WERI-Rb-1 (cell line): ENCODE measurements at regions not wholly inside any gene's neighbourhood (a gene's known extent, or its start where the extent isn't known, plus 50 kb on each side); places are given as distances from the start of the nearest gene placed in this dataset.

Experiments used
- DNase-seq: peaks from one replicate; pipeline ENCODE4 v3.0.0-alpha.2; 2020
- H3K27ac ChIP-seq: fragments of 250-450 bp; sonication (Bioruptor Pico); 2 replicates; pipeline ENCODE4 v1.5.1; 2020; ENCODE audit warnings: mild to moderate bottlenecking, moderate library complexity
- H3K27me3 ChIP-seq: fragments of 250-450 bp; sonication (Bioruptor Pico); 2 replicates; pipeline ENCODE4 v1.5.1; 2021; ENCODE audit warnings: mild to moderate bottlenecking, low read depth, moderate library complexity; ENCODE audit not compliant: insufficient read depth, severe bottlenecking
- H3K36me3 ChIP-seq: fragments of 250-450 bp; sonication (Bioruptor Pico); 2 replicates; pipeline ENCODE4 v1.5.1; 2020; ENCODE audit warnings: mild to moderate bottlenecking, moderate library complexity
- H3K4me3 ChIP-seq: 2 replicates; pipeline ENCODE4 v1.5.1; 2011; ENCODE audit warnings: low read depth, mild to moderate bottlenecking, control low read depth, low read length
- H3K9me3 ChIP-seq: fragments of 250-450 bp; sonication (Bioruptor Pico); 2 replicates; pipeline ENCODE4 v1.5.1; 2021; ENCODE audit warnings: mild to moderate bottlenecking, moderate library complexity; ENCODE audit not compliant: severe bottlenecking
- CTCF ChIP-seq: IDR thresholded peaks from 2 replicates; pipeline ENCODE4 v1.5.1; 2011; ENCODE audit warnings: low read depth, mild to moderate bottlenecking, control low read depth, inconsistent platforms, low read length

DNA sequence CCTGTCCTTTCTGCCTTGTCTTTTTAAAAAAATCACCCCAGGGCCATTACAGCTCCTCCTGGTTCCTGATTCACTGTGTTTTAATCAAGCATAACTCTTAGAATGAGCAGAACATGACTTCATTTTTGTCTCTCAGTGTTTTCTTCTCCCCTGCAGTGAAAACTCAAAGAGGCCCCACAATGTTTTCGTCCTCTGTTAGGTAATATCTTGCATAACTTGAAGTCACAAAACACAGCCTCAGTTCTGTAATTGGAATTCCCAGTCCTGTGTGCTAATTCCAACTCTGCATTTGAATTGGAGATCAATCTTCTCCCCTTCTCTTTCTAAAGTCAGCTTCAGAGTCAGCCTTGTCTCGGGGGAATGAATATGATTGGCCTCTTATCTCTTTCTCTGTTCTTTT lies 186.5 kb upstream of the NAV2 start:
- H3K27ac ChIP-seq, result no peak overlapping the region
- H3K27me3 ChIP-seq, result peaks cover 4% of the 10 kb centered on the region
- H3K4me3 ChIP-seq, result no peak overlapping the region
- TF ChIP-seq CTCF, result no peak
- no peaks in the 10 kb centered on the region for H3K9me3 ChIP-seq
- DNase-seq, result no peak
- H3K36me3 ChIP-seq, result no peaks in the 10 kb centered on the region

GRCh38 chr11:19525714-19526113 lies 186.9 kb upstream of the NAV2 start:
- Histone ChIP-seq H3K9me3 (no peaks in the 10 kb centered on the region), H3K27ac (no peak overlapping the region), H3K4me3 (no peak overlapping the region), H3K27me3 (peaks cover 8% of the 10 kb centered on the region), H3K36me3 (no peaks in the 10 kb centered on the region)
- no peak for TF ChIP-seq CTCF
- no peak for DNase-seq

DNA sequence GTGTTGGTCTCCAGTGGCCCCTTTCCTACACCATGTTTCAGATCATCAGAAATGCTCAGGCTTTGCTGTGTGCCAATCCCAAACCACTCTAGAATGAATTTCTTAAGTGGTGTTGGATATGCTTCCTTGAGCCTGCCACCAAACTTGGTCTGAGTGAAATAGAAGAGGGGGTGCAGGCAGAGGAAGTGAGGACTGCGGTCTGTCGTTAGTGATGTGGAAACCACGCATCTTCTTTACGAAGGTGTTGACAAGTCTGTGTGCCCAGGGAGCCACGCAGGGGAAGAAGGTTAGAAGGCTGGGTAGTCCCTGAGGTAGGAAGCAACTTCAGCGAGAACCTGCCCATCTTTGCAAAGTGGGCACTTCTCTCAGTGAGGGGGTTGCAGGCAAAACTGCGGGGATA lies 187.4 kb upstream of the NAV2 start:
- no peak for DNase-seq
- no peak overlapping the region for H3K4me3 ChIP-seq
- peaks cover 12% of the 10 kb centered on the region for H3K27me3 ChIP-seq
- H3K27ac ChIP-seq, result no peak overlapping the region
- no peak for TF ChIP-seq CTCF
- no peaks in the 10 kb centered on the region for H3K9me3 ChIP-seq
- H3K36me3 ChIP-seq, result no peaks in the 10 kb centered on the region

GRCh38 chr11:19524171-19524671 lies 188.4 kb upstream of the NAV2 start:
- Histone ChIP-seq H3K27ac (no peak overlapping the region), H3K4me3 (no peak overlapping the region), H3K9me3 (no peaks in the 10 kb centered on the region), H3K27me3 (peaks cover 17% of the 10 kb centered on the region), H3K36me3 (no peaks in the 10 kb centered on the region)
- no peak for DNase-seq
- no peak for TF ChIP-seq CTCF

GRCh38 chr11:19520681-19521080 lies 192.0 kb upstream of the NAV2 start:
- Histone ChIP-seq H3K4me3 (no peak overlapping the region), H3K27ac (no peak overlapping the region), H3K36me3 (no peaks in the 10 kb centered on the region), H3K27me3 (peaks cover 20% of the 10 kb centered on the region), H3K9me3 (no peaks in the 10 kb centered on the region)
- no peak for TF ChIP-seq CTCF
- DNase-seq, result no peak

DNA sequence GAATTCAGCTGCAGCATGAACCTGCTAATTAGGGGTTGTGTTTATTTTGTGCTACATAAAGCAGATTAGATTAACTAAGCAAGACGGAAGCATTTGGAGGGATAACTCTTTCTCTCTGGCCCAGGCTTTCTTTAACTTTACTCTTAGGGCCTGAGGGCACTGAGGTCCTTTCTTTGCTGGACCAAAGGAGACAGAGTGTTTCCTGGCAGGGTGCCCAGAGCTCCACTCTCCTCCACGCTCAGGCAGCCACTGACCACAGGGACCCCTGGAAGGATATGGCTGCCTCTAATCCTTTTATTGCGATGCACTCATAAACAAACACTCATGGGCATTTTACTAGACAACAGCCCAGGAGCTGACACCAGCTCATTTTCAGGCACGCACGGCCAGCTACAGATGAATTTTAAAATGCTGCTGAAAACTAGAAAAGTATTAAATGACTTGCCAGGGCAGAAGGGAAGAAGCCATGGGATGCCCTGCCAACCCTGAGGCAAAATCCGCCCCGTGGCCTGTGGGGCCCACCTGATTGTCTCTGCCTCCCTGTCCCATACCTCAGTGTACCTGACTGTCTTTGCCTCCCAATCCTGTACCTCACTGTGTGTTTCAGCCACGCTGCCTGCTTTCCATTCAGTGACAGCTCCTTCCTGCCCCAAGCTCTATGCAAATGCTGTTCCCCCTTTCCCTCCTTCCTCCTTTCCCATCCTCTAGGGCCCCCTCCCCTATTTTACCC lies 192.6 kb upstream of the NAV2 start:
- no peaks in the 10 kb centered on the region for H3K36me3 ChIP-seq
- H3K27me3 ChIP-seq, result peaks cover 20% of the 10 kb centered on the region
- no peak overlapping the region for H3K4me3 ChIP-seq
- TF ChIP-seq CTCF, result no peak
- H3K9me3 ChIP-seq, result no peaks in the 10 kb centered on the region
- H3K27ac ChIP-seq, result no peak overlapping the region
- DNase-seq, result no peak
